Astrocyte of the cerebellum (primary cell): ENCODE measurements at regions not wholly inside any gene's neighbourhood (a gene's known extent, or its start where the extent isn't known, plus 50 kb on each side); places are given as distances from the start of the nearest gene placed in this dataset.

ENCODE experiments used
- DNase-seq: peaks from one replicate; pipeline ENCODE4 v3.0.0-alpha.2; 2011; ENCODE audit warnings: low read depth
- H3K4me3 ChIP-seq: 2 replicates; pipeline ENCODE4 v1.5.1; 2011; ENCODE audit warnings: mild to moderate bottlenecking, low read depth, low read length, moderate library complexity
- in situ Hi-C: cut with HindIII; loops from 2 replicates; pipeline ENCODE4 v1.10.0; 2017; ENCODE audit warnings: low sequenced_read_pairs
- TF ChIP-seq, protein P1 (sequence below): IDR thresholded peaks from 2 replicates; pipeline ENCODE4 v1.5.1; 2012; ENCODE audit warnings: low read length, low read depth, moderate library complexity, mild to moderate bottlenecking; ENCODE audit errors: missing control alignments

DNA sequence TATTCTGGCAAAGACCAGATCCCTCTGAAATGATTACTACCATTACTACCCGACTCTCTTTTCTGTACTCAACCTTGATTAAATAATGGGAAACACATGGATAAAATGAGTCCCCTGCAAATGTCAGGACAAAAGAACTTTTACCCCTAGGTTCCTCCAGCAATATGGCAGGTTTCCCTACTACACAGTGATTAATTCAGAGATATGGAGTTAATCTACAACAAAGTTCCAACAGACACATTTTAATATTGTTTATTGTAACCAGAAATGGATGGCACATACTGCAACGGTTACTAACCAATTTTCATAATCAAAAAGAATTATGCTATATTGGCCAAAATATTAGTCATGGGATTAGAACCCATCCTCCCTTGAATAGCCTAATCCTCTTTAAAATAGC is 294.8 kb downstream of the ATPSCKMT start:
- DNase-seq: no peak
- H3K4me3 ChIP-seq: no peak overlapping the region
- in situ Hi-C loops: no loop called here
- TF ChIP-seq, protein P1, sequence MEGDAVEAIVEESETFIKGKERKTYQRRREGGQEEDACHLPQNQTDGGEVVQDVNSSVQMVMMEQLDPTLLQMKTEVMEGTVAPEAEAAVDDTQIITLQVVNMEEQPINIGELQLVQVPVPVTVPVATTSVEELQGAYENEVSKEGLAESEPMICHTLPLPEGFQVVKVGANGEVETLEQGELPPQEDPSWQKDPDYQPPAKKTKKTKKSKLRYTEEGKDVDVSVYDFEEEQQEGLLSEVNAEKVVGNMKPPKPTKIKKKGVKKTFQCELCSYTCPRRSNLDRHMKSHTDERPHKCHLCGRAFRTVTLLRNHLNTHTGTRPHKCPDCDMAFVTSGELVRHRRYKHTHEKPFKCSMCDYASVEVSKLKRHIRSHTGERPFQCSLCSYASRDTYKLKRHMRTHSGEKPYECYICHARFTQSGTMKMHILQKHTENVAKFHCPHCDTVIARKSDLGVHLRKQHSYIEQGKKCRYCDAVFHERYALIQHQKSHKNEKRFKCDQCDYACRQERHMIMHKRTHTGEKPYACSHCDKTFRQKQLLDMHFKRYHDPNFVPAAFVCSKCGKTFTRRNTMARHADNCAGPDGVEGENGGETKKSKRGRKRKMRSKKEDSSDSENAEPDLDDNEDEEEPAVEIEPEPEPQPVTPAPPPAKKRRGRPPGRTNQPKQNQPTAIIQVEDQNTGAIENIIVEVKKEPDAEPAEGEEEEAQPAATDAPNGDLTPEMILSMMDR: no peak

DNA sequence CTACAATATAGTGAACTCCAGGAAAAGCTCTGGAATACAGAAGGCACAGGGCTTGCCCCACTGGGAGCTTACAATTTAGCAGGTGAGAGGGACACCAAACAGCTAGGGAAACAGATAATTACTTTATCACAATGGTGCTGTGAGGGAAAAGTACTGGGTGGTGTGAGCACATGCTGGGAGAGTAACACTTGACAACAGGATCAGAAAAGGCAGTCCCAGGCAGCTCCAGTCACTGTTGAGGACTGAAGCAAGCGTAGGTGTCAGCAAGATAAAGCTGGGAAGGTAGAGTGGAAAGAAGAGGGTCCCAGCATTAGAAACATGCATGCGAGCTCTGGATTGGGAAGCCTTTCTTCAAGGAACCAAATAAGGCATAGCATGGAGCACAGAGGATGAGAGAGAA is 296.0 kb downstream of the ATPSCKMT start:
- TF ChIP-seq, protein P1: no peak
- in situ Hi-C loops: no loop called here
- DNase-seq: no peak
- H3K4me3 ChIP-seq: no peak overlapping the region

DNA sequence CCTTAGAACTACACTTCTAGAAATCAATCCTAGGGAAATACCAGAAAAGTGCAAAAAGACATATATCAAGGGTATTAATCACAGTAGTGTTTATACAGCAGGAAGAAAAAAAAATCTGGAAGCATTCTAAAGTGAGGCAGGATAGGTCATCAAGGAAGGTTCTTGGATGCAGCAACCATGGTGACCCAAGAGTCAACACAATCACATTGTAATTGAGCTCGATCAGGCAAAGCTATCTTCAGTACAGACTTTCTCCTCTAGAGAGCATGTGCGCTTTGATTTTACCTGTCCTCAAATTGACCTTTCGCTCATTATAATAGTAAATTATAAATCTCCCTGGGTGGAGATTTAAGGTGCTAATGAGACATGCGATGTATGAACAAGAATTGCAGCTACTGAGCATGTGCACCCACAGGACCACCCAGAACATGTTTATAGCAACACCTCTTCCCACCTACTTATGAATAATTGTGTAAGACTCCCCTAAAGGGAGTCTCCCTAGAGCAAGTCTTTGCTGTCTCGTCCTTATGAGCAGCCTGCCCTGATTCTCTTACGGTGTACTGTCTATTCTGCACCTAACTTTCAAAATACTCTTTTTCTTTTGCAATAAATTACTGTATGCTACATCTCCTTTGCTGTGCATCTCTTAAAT is 297.7 kb downstream of the ATPSCKMT start:
- H3K4me3 ChIP-seq: no peak overlapping the region
- in situ Hi-C loops: no loop called here

DNA sequence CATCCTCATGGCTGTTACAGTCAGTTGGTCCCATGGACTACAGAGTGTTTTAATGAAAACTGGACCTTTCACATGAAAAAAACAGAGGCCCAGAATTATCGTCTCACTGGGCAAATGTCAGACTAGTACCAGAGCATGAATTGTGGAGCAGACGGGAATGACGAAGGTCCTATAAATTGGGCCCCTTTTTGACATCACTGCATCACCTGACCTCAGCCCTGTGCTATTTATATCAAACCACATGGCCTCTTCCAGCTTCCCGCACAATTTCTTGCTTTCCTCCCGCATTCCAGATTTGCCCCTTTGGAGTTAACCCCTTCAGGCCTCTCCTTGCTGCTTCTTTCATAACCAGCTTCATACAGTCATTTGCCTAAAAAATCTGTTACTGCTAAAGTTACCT is 301.7 kb downstream of the ATPSCKMT start:
- in situ Hi-C loops: no loop called here
- TF ChIP-seq, protein P1: no peak
- DNase-seq: no peak
- H3K4me3 ChIP-seq: no peak overlapping the region

More for the DNA sequence above, 297.7 kb downstream of the ATPSCKMT start:
- TF ChIP-seq, protein P1: no peak
- DNase-seq: no peak

DNA sequence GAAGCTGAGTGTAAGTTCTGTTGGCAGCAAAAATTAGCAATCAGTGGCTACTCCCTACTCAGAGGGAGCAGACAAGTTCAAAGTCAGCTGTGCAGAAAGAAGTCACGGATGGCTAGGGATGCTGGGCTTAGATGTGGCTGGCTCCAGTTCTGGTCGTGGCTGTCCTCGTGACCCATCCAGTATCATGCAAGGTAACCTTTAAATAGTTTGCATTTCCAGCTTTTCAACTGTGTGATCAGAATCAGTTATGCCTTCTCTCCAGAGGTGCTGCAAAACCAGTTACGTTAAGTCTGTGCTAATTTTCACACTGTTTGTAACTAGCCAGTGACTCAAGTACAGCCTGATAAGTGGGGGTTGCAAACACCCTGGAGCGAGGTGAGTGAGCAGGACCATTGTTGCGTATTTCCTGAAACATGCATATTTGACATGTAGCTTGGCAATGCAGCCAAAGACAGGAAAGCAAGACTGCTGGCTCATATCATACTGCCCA is 302.4 kb downstream of the ATPSCKMT start:
- peak; percentile 36 for DNase-seq
- TF ChIP-seq, protein P1: no peak
- H3K4me3 ChIP-seq: no peak overlapping the region
- in situ Hi-C loops: no loop called here

DNA sequence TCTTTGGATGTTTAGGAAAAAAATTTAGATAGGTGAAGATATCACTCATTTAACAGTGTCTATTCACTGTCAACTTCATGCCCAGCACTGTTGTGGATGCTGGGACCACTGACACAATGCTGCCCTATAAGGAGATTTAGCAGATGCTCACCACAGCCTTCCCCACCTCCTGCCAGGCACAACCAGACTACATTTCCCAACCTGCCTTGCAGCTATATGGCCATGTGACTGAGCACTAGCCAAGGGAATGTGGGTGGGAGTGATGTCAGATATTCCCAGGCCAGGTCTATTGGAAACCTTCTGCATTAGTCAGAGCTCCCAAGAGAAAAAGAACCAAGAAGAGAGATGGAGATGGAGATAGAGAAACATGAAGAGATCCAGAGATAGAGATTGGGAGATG is 302.6 kb upstream of the TAS2R1 start:
- in situ Hi-C loops: no loop called here
- H3K4me3 ChIP-seq: no peak overlapping the region
- DNase-seq: peak; percentile 11
- TF ChIP-seq, protein P1: no peak
